Right lung (tissue), 2 donors: ENCODE measurements at regions not wholly inside any gene's neighbourhood (a gene's known extent, or its start where the extent isn't known, plus 50 kb on each side); places are given as distances from the start of the nearest gene placed in this dataset.
"Not testable (repeated sequence)": the region's sequence is repeated elsewhere in the genome, so short reads cannot be mapped to it uniquely, and the experiment has no call there.

Experiments used
- DNase-seq, 2 donors: peaks; one replicate each; pipeline ENCODE4 v3.0.0-alpha.2; 2013

GRCh38 chr2:226087051-226087450 lies 687.5 kb downstream of the NYAP2 start:
- DNase-seq: no peak

- no peak for DNase-seq
Measured at GRCh38 chr2:226086190-226086589, 686.7 kb downstream of the NYAP2 start.

- DNase-seq: not testable (repeated sequence)
Measured at GRCh38 chr2:226085425-226085824, 685.9 kb downstream of the NYAP2 start.

GRCh38 chr2:226080334-226080733 lies 680.8 kb downstream of the NYAP2 start:
- DNase-seq: no peak

- DNase-seq: peak; percentile 79 to 82
Measured at GRCh38 chr2:226079671-226080181, 680.2 kb downstream of the NYAP2 start.

GRCh38 chr2:226079196-226079595 lies 679.7 kb downstream of the NYAP2 start:
- no peak for DNase-seq

GRCh38 chr2:226078666-226079065 lies 679.2 kb downstream of the NYAP2 start:
- no peak for DNase-seq

GRCh38 chr2:226077841-226078240 lies 678.3 kb downstream of the NYAP2 start:
- no peak for DNase-seq

- peak; percentile 75 to 85 for DNase-seq
Measured at GRCh38 chr2:226077031-226077430, 677.5 kb downstream of the NYAP2 start.

GRCh38 chr2:226076529-226076928 lies 677.0 kb downstream of the NYAP2 start:
- no peak for DNase-seq

GRCh38 chr2:226074391-226074790 lies 674.9 kb downstream of the NYAP2 start:
- no peak for DNase-seq

GRCh38 chr2:226073496-226074160 lies 674.1 kb downstream of the NYAP2 start:
- DNase-seq: no peak

GRCh38 chr2:226066873-226067272 lies 667.4 kb downstream of the NYAP2 start:
- DNase-seq: no peak

GRCh38 chr2:226066391-226066790 lies 666.9 kb downstream of the NYAP2 start:
- DNase-seq: peak; percentile 35 to 38

- peak; percentile 61 to 76 for DNase-seq
Measured at GRCh38 chr2:226064932-226065570, 665.5 kb downstream of the NYAP2 start.

GRCh38 chr2:226063704-226064440 lies 664.4 kb downstream of the NYAP2 start:
- no peak for DNase-seq

GRCh38 chr2:226059961-226060627 lies 660.6 kb downstream of the NYAP2 start:
- no peak for DNase-seq

GRCh38 chr2:226057914-226058313 lies 658.4 kb downstream of the NYAP2 start:
- no peak for DNase-seq

- DNase-seq: no peak
Measured at GRCh38 chr2:226057365-226057764, 657.9 kb downstream of the NYAP2 start.

GRCh38 chr2:226052772-226053416 lies 653.4 kb downstream of the NYAP2 start:
- DNase-seq: no peak

- DNase-seq: no peak
Measured at GRCh38 chr2:226050822-226051221, 651.3 kb downstream of the NYAP2 start.

GRCh38 chr2:226048611-226049010 lies 649.1 kb downstream of the NYAP2 start:
- DNase-seq: peak; percentile 40 to 54
